ENCODE measurements at regions not wholly inside any gene's neighbourhood (a gene's known extent, or its start where the extent isn't known, plus 50 kb on each side); places are given as distances from the start of the nearest gene placed in this dataset.

GRCh38 chr15:31781261-31781660 is 249.1 kb upstream of the CHRNA7 start:
- no peak for DNase-seq (ENCODE audit: low read depth, low spot score)
- Histone ChIP-seq H3K79me2 (ENCODE audit: control insufficient read depth, insufficient read depth, low read length) (no peaks in the 10 kb centered on the region), H3K27me3 (ENCODE audit: control insufficient read depth in 2 of 2, insufficient read depth in 2 of 2, low read length in 2 of 2) (no peaks in the 10 kb centered on the region), H3K9ac (replicated peaks; ENCODE audit: extremely low read depth, insufficient read depth, low read length) (no peak overlapping the region), H3K4me2 (ENCODE audit: insufficient read depth, low read length) (no peak overlapping the region), H3K27ac (ENCODE audit: insufficient read depth, low read depth, low read length) (no peak overlapping the region), H3K9me1 (replicated peaks; ENCODE audit: control insufficient read depth, extremely low read depth, insufficient read depth, low read length) (no peaks in the 10 kb centered on the region), H4K20me1 (replicated peaks; ENCODE audit: control insufficient read depth, extremely low read depth, insufficient read depth, low read length) (no peaks in the 10 kb centered on the region), H3K4me3 (replicated peaks in 1 of 3; ENCODE audit: insufficient read depth in 1 of 3, low read depth in 1 of 3, low read length in 3 of 3) (no peak overlapping the region), H3K4me1 (ENCODE audit: control insufficient read depth, extremely low read depth, insufficient read depth, low read length) (no peaks in the 10 kb centered on the region), H2AFZ (ENCODE audit: low read depth, low read length) (no peak overlapping the region), H3K36me3 (ENCODE audit: control insufficient read depth in 2 of 2, extremely low read depth in 1 of 2, insufficient read depth in 2 of 2, low read length in 2 of 2) (no peaks in the 10 kb centered on the region), H3K9me3 (replicated peaks; ENCODE audit: control insufficient read depth, insufficient read depth, low read length) (peaks cover 3% of the 10 kb centered on the region)
- ChIA-PET POLR2A (no interaction called here), CTCF (no interaction called here)
- no TSS peak for BruUV-seq (replicated peaks)
- dilution Hi-C loops (cut with MboI; ENCODE audit: extremely low pct_ligation_motif_present, low sequenced_read_pairs) = no loop called here
- FAIRE-seq = no peak
- TF ChIP-seq, protein P1, sequence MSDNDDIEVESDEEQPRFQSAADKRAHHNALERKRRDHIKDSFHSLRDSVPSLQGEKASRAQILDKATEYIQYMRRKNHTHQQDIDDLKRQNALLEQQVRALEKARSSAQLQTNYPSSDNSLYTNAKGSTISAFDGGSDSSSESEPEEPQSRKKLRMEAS (IDR thresholded peaks at IDR 0.05; ENCODE audit: insufficient read depth, insufficient read length) = no peak
- TF ChIP-seq POLR2AphosphoS5 (IDR thresholded peaks at IDR 0.05; ENCODE audit: insufficient read depth, low read depth, low read length) (no peak), MYC (IDR thresholded peaks at IDR 0.05; ENCODE audit: low read depth, low read length) (no peak), JUN (IDR thresholded peaks at IDR 0.05; ENCODE audit: borderline replicate concordance, insufficient read depth, insufficient read length, low read depth) (no peak), EZH2 (IDR thresholded peaks at IDR 0.05; ENCODE audit: borderline replicate concordance, low read depth, low read length, severe bottlenecking) (no peak), GATA2 (IDR thresholded peaks at IDR 0.05; ENCODE audit: insufficient read depth, insufficient read length, low read depth, low read length) (no peak), CTCF (IDR thresholded peaks at IDR 0.05; ENCODE audit: extremely low read depth in 1 of 2, insufficient read depth in 1 of 2, low read depth in 1 of 2, low read length in 2 of 2) (no peak), FOS (IDR thresholded peaks at IDR 0.05; ENCODE audit: borderline replicate concordance, insufficient read depth, low read length) (no peak), POLR2A (IDR thresholded peaks at IDR 0.05; ENCODE audit: low read depth, low read length) (no peak)
- intact Hi-C loops (cut with micrococcal nuclease) = no loop called here

Data from endothelial cell of umbilical vein (primary cell).